Transverse colon (tissue), 4 donors: ENCODE measurements at regions not wholly inside any gene's neighbourhood (a gene's known extent, or its start where the extent isn't known, plus 50 kb on each side); places are given as distances from the start of the nearest gene placed in this dataset.
"Not testable (repeated sequence)": the region's sequence is repeated elsewhere in the genome, so short reads cannot be mapped to it uniquely, and the experiment has no call there.

Experiments used
- DNase-seq: peaks from one replicate; pipeline ENCODE4 v3.0.0-alpha.2; 2019
- H3K27ac ChIP-seq, 4 donors: fragments of 200-600 bp; sonication (generic); 2 replicates each; pipeline ENCODE4 v1.5.1; 2016 to 2018; ENCODE audit warnings: inconsistent platforms in 4 of 4
- H3K27me3 ChIP-seq: fragments of 200-600 bp; sonication (generic); 2 replicates; pipeline ENCODE4 v1.5.1; 2017; ENCODE audit warnings: inconsistent platforms
- H3K36me3 ChIP-seq, 4 donors: fragments of 200-600 bp; sonication (generic); 2 replicates each; pipeline ENCODE4 v1.5.1; 2017 to 2019; ENCODE audit warnings: inconsistent platforms in 4 of 4
- H3K4me1 ChIP-seq, 4 donors: fragments of 200-600 bp; sonication (generic); 2 replicates each; pipeline ENCODE4 v1.5.1; 2017 to 2020; ENCODE audit warnings: inconsistent platforms in 4 of 4
- H3K4me3 ChIP-seq, 4 donors: fragments of 200-600 bp; sonication (generic); 1 replicate in 1 of 4; 2 replicates in 3 of 4; pipeline versions ENCODE4 v1.5.1 to v1.6.1; 2017 to 2019; ENCODE audit warnings: inconsistent platforms in 4 of 4
- H3K9me3 ChIP-seq, 2 donors: fragments of 200-600 bp; sonication (generic); 2 replicates each; pipeline ENCODE4 v1.5.1; 2017 to 2019; ENCODE audit warnings: inconsistent platforms in 2 of 2
- EP300 ChIP-seq: sonication (generic); formaldehyde crosslinking; IDR thresholded peaks from one replicate; pipeline ENCODE4 v1.6.1; 2017; ENCODE audit warnings: antibody characterized with exemption, low read depth
- POLR2A ChIP-seq: fragments of 450-650 bp; IDR thresholded peaks from one replicate; pipeline ENCODE4 v1.6.1; 2016; ENCODE audit warnings: antibody characterized with exemption, mild to moderate bottlenecking, moderate library complexity
- POLR2AphosphoS5 ChIP-seq, 3 donors: sonication (generic); formaldehyde crosslinking; IDR thresholded peaks; one replicate each; pipeline ENCODE4 v1.6.1; 2016; ENCODE audit warnings: antibody characterized with exemption in 3 of 3
- WGBS, 2 donors: methylation state at CpG; one replicate each; pipeline ENCODE4 v1.1.5; 2018; ENCODE audit warnings: low coverage in 1 of 2; 5-methylcytosine and 5-hydroxymethylcytosine counted together
- in situ Hi-C, 4 donors: fragments of 200-750 bp; cut with MboI; loops; one replicate each; pipeline versions ENCODE4 v1.15.0 to v1.15.1; 2017; ENCODE audit warnings: low sequenced_read_pairs in 3 of 4, low pct_ligation_motif_present in 1 of 4, low pct_unique_long_range_greater_than_20kb in 1 of 4
- intact Hi-C: fragments of 100-400 bp; cut with DNase I; formaldehyde crosslinking; loops from one replicate; pipeline ENCODE4 v1.15.1; 2023; ENCODE audit warnings: low total_unique reads
- TF ChIP-seq, protein P1 (sequence below), 5 experiments: fragments of 200-600 bp in 3 of 5; fragments of 450-650 bp in 2 of 5; sonication (generic) in 3 of 5; IDR thresholded peaks; 1 replicate in 2 of 5; 2 replicates in 3 of 5; pipeline ENCODE4 v1.5.1; 2016 to 2017; ENCODE audit warnings: antibody characterized with exemption in 5 of 5, inconsistent platforms in 3 of 5, mild to moderate bottlenecking in 2 of 5, moderate library complexity in 1 of 5

DNA sequence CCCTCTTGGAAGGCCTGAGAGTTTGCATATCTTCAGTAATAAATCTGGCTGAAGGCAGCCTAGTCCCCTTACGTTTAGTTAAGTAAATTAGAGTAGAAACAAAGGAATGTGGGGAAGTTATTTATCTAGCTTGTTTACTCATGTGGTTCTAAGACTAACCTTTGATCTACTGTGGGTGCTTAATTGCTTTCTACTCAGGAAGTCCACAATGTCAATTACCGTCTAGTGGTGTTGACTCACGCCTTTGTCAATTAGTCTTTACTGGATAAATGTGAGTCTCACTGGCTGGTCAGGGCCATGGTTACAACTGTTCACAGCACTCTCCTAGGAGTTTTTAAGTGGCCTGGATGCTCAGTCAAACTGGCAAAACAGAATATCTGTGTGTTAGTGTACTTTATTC, 2338.4 kb downstream of the TP53TG3F start:
- H3K27me3 ChIP-seq = no peaks in the 10 kb centered on the region
- WGBS, 2 donors = 48 to 53% methylated on average over 3 of the region's 3 CpGs
- TF ChIP-seq, protein P1, sequence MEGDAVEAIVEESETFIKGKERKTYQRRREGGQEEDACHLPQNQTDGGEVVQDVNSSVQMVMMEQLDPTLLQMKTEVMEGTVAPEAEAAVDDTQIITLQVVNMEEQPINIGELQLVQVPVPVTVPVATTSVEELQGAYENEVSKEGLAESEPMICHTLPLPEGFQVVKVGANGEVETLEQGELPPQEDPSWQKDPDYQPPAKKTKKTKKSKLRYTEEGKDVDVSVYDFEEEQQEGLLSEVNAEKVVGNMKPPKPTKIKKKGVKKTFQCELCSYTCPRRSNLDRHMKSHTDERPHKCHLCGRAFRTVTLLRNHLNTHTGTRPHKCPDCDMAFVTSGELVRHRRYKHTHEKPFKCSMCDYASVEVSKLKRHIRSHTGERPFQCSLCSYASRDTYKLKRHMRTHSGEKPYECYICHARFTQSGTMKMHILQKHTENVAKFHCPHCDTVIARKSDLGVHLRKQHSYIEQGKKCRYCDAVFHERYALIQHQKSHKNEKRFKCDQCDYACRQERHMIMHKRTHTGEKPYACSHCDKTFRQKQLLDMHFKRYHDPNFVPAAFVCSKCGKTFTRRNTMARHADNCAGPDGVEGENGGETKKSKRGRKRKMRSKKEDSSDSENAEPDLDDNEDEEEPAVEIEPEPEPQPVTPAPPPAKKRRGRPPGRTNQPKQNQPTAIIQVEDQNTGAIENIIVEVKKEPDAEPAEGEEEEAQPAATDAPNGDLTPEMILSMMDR (IDR thresholded peaks at IDR 0.05) = no peak
- TF ChIP-seq POLR2A (no peak), POLR2AphosphoS5 (IDR thresholded peaks at IDR 0.05) (no peak), EP300 (no peak)
- peaks cover 3 to 5% of the 10 kb centered on the region in 2 donors for H3K9me3 ChIP-seq
- H3K36me3 ChIP-seq = no peaks in the 10 kb centered on the region
- DNase-seq = no peak
- H3K27ac ChIP-seq = no peak overlapping the region
- in situ Hi-C loops (loop anchor here in 1 of 4 donors (25.0 kb wide), 1 partner anchor 111 kb away; no protein-coding TSS in a partner anchor), intact Hi-C loops (no loop called here)
- H3K4me3 ChIP-seq = no peak overlapping the region
- no peaks in the 10 kb centered on the region for H3K4me1 ChIP-seq

DNA sequence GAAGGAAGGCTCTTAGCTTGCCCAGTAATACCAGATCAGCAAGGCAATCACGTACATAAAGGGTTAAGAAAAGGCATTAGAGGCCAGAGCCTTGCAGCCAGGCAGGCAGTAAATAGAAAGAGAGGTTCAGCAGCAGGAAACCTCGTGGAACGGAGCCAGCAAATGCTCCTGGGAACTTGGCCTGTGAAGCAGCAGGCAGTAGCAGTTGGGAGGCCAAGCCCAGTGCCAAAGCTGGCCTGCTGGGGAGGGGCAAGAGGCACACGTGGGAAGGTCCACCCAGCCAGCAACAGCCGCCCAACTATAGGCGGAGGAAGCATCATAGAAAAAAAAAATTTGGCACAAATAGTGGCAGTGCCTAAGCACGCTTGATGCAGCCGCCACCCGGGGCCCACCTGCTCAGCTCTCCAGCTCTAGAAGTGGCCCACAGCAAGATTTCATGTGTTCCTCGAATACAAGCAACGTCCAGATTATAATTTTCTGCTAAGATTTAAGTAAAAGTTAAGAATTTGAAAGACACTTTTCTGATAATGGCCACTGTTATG, 2339.5 kb downstream of the TP53TG3F start:
- peaks cover 3 to 5% of the 10 kb centered on the region in 2 donors for H3K9me3 ChIP-seq
- TF ChIP-seq EP300 (no peak), POLR2A (no peak), POLR2AphosphoS5 (IDR thresholded peaks at IDR 0.05) (no peak)
- TF ChIP-seq, protein P1 (IDR thresholded peaks at IDR 0.05) = no peak
- H3K36me3 ChIP-seq = no peaks in the 10 kb centered on the region
- intact Hi-C loops (no loop called here), in situ Hi-C loops (loop anchor here in 1 of 4 donors (25.0 kb wide), 1 partner anchor 112 kb away; no protein-coding TSS in a partner anchor)
- H3K4me1 ChIP-seq = no peaks in the 10 kb centered on the region
- H3K4me3 ChIP-seq = no peak overlapping the region
- H3K27me3 ChIP-seq = no peaks in the 10 kb centered on the region
- WGBS, 2 donors = 44 to 56% methylated on average over 6 to 11 of the region's 11 CpGs
- H3K27ac ChIP-seq = no peak overlapping the region
- no peak for DNase-seq

DNA sequence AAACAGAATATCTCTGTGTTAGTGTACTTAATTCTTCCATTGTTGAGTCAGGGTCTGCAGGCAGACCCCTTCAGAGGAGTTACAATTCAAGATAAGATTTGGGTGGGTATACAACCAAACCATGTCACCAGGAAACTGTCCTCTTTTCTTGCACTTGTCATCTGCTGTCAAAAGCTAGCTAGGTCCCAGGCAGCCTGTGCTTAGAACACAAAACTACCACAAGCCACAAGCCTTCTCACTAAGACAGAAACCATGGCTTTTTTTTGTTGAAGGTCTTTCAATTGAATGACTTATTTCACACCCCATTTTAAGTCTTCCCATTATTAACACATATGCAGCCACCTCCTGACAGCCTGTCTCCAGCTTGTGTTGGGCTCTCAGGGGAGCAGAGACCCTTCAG, 2345.1 kb downstream of the TP53TG3F start:
- in situ Hi-C loops = loop anchor here in 2 of 4 donors (25.0 kb wide), 1 partner anchor 108 kb away; no protein-coding TSS in a partner anchor
- DNase-seq, intact Hi-C loops: not testable (repeated sequence)

GRCh38 chr16:35823342-35823741, 2363.9 kb downstream of the TP53TG3F start:
- Histone ChIP-seq H3K27me3 (no peaks in the 10 kb centered on the region), H3K4me3 (no peak overlapping the region), H3K9me3 (peaks cover 8 to 9% of the 10 kb centered on the region in 2 donors), H3K4me1 (no peaks in the 10 kb centered on the region), H3K36me3 (no peaks in the 10 kb centered on the region), H3K27ac (no peak overlapping the region)
- TF ChIP-seq, protein P1 (IDR thresholded peaks at IDR 0.05) = no peak
- TF ChIP-seq POLR2AphosphoS5 (IDR thresholded peaks at IDR 0.05) (no peak), EP300 (no peak), POLR2A (no peak)
- intact Hi-C loops (no loop called here), in situ Hi-C loops (loop anchor here in 2 of 4 donors (25.0 kb wide), 1 partner anchor 89 kb away; no protein-coding TSS in a partner anchor)
- DNase-seq = no peak

More for the DNA sequence above, 2345.1 kb downstream of the TP53TG3F start:
- H3K4me3 ChIP-seq, H3K27me3 ChIP-seq, H3K27ac ChIP-seq, H3K4me1 ChIP-seq, H3K9me3 ChIP-seq, H3K36me3 ChIP-seq: not testable (repeated sequence)

GRCh38 chr16:35841632-35842031, 2382.2 kb downstream of the TP53TG3F start:
- 12 to 36% methylated on average over 3 of the region's 3 CpGs for WGBS, 2 donors
- in situ Hi-C loops = no loop called here
- Histone ChIP-seq H3K27me3 (no peaks in the 10 kb centered on the region), H3K4me3 (no peak overlapping the region), H3K9me3 (no peaks in the 10 kb centered on the region), H3K27ac (no peak overlapping the region), H3K36me3 (no peaks in the 10 kb centered on the region), H3K4me1 (no peaks in the 10 kb centered on the region)
- TF ChIP-seq POLR2AphosphoS5 (IDR thresholded peaks at IDR 0.05) = no peak
- TF ChIP-seq, protein P1 (IDR thresholded peaks at IDR 0.05) = no peak
- TF ChIP-seq EP300 = no peak
- no peak for TF ChIP-seq POLR2A
- intact Hi-C loops = no loop called here
- no peak for DNase-seq
